Activated naive CD8-positive, alpha-beta T cell treated with anti-CD3 and anti-CD28 coated beads for 36 hours (primary cell): ENCODE measurements at regions not wholly inside any gene's neighbourhood (a gene's known extent, or its start where the extent isn't known, plus 50 kb on each side); places are given as distances from the start of the nearest gene placed in this dataset.

ENCODE experiments used
- DNase-seq: peaks from one replicate; pipeline ENCODE4 v3.0.0; 2021
- H3K27ac Mint-ChIP-seq: one replicate; pipeline ENCODE4 v1.8.0; 2022; ENCODE audit warnings: mild to moderate bottlenecking, moderate library complexity, mixed read lengths
- H3K27me3 Mint-ChIP-seq: one replicate; pipeline ENCODE4 v1.8.0; 2022; ENCODE audit warnings: mild to moderate bottlenecking, mixed read lengths
- H3K36me3 Mint-ChIP-seq: one replicate; pipeline ENCODE4 v1.8.0; 2021; ENCODE audit warnings: mild to moderate bottlenecking, mixed read lengths
- H3K4me1 Mint-ChIP-seq: one replicate; pipeline ENCODE4 v1.8.0; 2021; ENCODE audit warnings: mixed read lengths
- H3K4me3 Mint-ChIP-seq: one replicate; pipeline ENCODE4 v1.8.0; 2022; ENCODE audit warnings: mild to moderate bottlenecking, moderate library complexity, mixed read lengths
- H3K9me3 Mint-ChIP-seq: one replicate; pipeline ENCODE4 v1.8.0; 2022; ENCODE audit warnings: mixed read lengths

DNA sequence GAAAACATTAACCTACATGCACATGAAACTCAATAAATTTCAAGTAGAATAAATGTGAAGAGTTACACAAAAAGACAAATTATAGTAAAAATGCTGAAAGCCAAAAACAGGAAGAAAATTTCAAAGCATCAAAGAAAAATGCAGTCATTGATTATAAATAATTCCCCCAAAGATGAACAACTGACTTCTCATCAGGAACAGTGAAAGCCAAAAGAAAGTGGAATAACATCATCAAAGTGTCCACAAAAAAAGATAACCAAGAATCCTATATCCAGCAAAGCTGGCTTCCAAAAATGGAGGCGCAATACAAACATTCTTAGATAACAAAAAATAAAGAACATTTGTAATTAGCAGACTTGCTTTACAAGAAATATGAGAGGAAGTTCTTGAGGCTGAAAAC lies 161.6 kb downstream of the CMPK2 start:
- H3K36me3 Mint-ChIP-seq: no peaks in the 10 kb centered on the region
- H3K9me3 Mint-ChIP-seq: peaks cover 12% of the 10 kb centered on the region
- H3K27me3 Mint-ChIP-seq: peaks cover 8% of the 10 kb centered on the region
- H3K27ac Mint-ChIP-seq: no peak overlapping the region
- H3K4me3 Mint-ChIP-seq: no peak overlapping the region
- no peak for DNase-seq
- H3K4me1 Mint-ChIP-seq: no peaks in the 10 kb centered on the region

- Mint-ChIP-seq H3K36me3 (no peaks in the 10 kb centered on the region), H3K4me3 (no peak overlapping the region), H3K4me1 (no peaks in the 10 kb centered on the region), H3K27ac (no peak overlapping the region), H3K9me3 (no peaks in the 10 kb centered on the region), H3K27me3 (peaks cover 14% of the 10 kb centered on the region)
- no peak for DNase-seq
These were observed 144.3 kb downstream of the CMPK2 start for GRCh38 chr2:6721395-6721794.

GRCh38 chr2:6722574-6722973 lies 143.1 kb downstream of the CMPK2 start:
- H3K27ac Mint-ChIP-seq: no peak overlapping the region
- no peaks in the 10 kb centered on the region for H3K4me1 Mint-ChIP-seq
- no peaks in the 10 kb centered on the region for H3K36me3 Mint-ChIP-seq
- H3K9me3 Mint-ChIP-seq: no peaks in the 10 kb centered on the region
- H3K27me3 Mint-ChIP-seq: peaks cover 15% of the 10 kb centered on the region
- no peak for DNase-seq
- no peak overlapping the region for H3K4me3 Mint-ChIP-seq

- H3K27ac Mint-ChIP-seq: no peak overlapping the region
- H3K4me1 Mint-ChIP-seq: no peaks in the 10 kb centered on the region
- H3K9me3 Mint-ChIP-seq: no peaks in the 10 kb centered on the region
- no peak overlapping the region for H3K4me3 Mint-ChIP-seq
- DNase-seq: no peak
- no peaks in the 10 kb centered on the region for H3K36me3 Mint-ChIP-seq
- H3K27me3 Mint-ChIP-seq: peaks cover 5% of the 10 kb centered on the region
These were observed 141.7 kb downstream of the CMPK2 start for GRCh38 chr2:6723865-6724604.

- Mint-ChIP-seq H3K27ac (no peak overlapping the region), H3K4me3 (no peak overlapping the region), H3K9me3 (no peaks in the 10 kb centered on the region), H3K36me3 (no peaks in the 10 kb centered on the region), H3K27me3 (peaks cover 5% of the 10 kb centered on the region), H3K4me1 (no peaks in the 10 kb centered on the region)
- no peak for DNase-seq
These were observed 141.0 kb downstream of the CMPK2 start for GRCh38 chr2:6724605-6725140.

DNA sequence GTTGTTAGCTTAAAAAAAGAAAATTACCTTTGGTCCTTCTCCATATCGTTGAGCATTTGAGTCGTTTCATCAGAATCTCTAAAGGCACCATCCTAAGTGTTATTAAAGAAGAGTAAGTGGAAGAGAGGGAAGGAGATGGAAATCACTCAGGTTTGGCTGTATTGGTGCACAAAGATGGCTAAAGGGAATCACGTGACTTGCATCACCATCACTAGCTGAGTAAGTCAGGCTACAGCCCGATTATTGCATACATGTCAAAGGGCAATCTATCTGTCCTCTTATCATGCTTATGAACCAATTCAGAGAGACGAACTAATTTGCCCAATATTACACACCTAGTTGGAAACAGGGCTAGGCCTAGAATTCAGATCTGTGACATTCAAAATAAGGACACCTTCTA lies 137.6 kb downstream of the CMPK2 start:
- Mint-ChIP-seq H3K27me3 (peaks cover 16% of the 10 kb centered on the region), H3K27ac (no peak overlapping the region), H3K4me1 (no peaks in the 10 kb centered on the region), H3K9me3 (peaks cover 3% of the 10 kb centered on the region), H3K36me3 (no peaks in the 10 kb centered on the region), H3K4me3 (no peak overlapping the region)
- no peak for DNase-seq

DNA sequence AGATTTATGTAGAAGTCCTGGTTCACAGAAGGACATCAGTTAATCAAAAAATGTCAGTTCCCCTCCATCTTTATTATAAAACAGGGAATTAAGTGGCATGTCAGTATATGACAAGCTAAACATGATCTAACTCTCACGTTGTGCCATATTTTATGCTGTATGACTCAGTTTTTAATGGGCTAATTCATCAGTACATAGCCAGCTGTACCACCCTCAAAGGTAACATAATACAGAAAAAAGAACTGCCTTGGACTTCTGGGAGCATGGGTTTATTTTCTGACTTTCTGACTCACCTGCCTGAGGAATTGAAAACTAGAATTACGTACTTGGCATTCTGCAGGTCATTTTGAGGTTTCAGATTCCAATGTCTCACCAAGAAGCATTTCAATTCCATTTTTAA lies 135.7 kb downstream of the CMPK2 start:
- Mint-ChIP-seq H3K4me1 (no peaks in the 10 kb centered on the region), H3K27ac (no peak overlapping the region), H3K27me3 (peaks cover 26% of the 10 kb centered on the region), H3K9me3 (peaks cover 3% of the 10 kb centered on the region), H3K4me3 (no peak overlapping the region), H3K36me3 (no peaks in the 10 kb centered on the region)
- DNase-seq: no peak

DNA sequence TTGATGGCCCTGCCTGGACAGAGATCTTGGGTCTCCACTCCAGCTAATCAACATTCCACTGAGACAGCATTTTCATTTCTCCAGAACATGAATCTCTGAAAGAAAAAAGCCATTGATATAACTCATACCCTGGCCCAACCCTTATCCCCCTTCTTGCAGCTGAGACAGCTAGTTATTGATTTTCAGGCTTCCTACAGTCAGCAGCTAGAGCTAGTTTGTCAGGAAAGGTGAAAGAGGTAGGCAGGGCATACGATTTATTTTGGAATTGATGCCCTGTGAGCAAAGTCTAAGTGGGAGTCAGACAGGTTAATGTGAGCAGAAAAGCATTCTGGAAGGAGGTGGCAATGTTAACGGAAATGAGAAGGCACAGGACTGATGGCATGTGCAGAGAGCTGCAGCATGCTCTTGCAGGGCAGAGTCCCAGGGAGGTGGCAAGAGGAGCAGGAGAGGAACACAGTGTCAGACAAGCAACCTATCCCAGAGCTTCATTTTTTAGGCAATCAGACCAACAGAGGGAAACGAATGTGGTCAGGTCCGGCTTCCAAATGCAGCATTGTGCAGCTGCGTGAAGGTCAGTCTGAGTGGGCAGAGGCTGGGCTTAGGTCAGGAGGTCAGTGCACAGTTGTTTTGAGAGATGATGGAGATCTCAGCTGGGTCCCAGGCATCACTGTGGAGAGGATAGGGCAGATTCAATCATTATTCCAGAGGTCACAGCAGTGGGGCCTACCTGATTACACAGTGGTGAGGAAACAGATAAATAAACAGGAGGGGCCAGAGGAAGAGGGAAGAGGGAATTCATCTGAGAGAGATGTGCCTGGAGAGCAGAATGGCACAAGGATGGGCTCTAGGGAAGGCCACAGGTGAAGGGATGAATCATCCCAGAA lies 134.8 kb downstream of the CMPK2 start:
- H3K4me3 Mint-ChIP-seq: no peak overlapping the region
- peaks cover 3% of the 10 kb centered on the region for H3K9me3 Mint-ChIP-seq

DNA sequence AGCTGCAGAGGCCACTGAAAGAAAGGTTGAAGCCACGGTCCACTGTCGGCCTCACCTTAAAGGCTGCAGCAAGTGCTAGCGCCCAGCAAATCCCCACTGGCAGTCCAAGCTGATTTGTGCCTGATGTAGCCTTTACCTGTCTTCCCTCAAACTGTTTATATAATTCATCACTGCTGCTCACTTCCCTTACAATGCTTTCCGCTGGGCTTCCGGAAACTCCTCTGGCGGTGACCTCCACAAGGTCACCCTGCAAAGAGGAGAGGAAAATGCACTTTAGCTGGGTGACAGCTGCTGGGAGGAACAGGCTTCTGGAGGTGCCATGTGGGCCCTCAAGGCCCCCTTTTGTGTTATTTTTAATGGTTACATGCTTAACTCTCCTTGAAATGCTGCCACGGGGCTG lies 126.2 kb downstream of the CMPK2 start:
- no peak overlapping the region for H3K27ac Mint-ChIP-seq

More for the DNA sequence above, 134.8 kb downstream of the CMPK2 start:
- H3K27me3 Mint-ChIP-seq: peaks cover 28% of the 10 kb centered on the region
- no peaks in the 10 kb centered on the region for H3K4me1 Mint-ChIP-seq
- no peaks in the 10 kb centered on the region for H3K36me3 Mint-ChIP-seq
- no peak overlapping the region for H3K27ac Mint-ChIP-seq
- DNase-seq: no peak

GRCh38 chr2:6741229-6741628 lies 124.5 kb downstream of the CMPK2 start:
- Mint-ChIP-seq H3K27ac (no peak overlapping the region), H3K4me3 (no peak overlapping the region), H3K4me1 (no peaks in the 10 kb centered on the region), H3K36me3 (no peaks in the 10 kb centered on the region), H3K9me3 (no peaks in the 10 kb centered on the region), H3K27me3 (peaks cover 28% of the 10 kb centered on the region)
- no peak for DNase-seq

More for the DNA sequence above, 126.2 kb downstream of the CMPK2 start:
- no peaks in the 10 kb centered on the region for H3K9me3 Mint-ChIP-seq
- H3K36me3 Mint-ChIP-seq: no peaks in the 10 kb centered on the region
- no peaks in the 10 kb centered on the region for H3K4me1 Mint-ChIP-seq
- no peak overlapping the region for H3K4me3 Mint-ChIP-seq
- DNase-seq: no peak
- peaks cover 21% of the 10 kb centered on the region for H3K27me3 Mint-ChIP-seq

- no peaks in the 10 kb centered on the region for H3K4me1 Mint-ChIP-seq
- H3K36me3 Mint-ChIP-seq: no peaks in the 10 kb centered on the region
- peaks cover 31% of the 10 kb centered on the region for H3K27me3 Mint-ChIP-seq
- H3K9me3 Mint-ChIP-seq: no peaks in the 10 kb centered on the region
- H3K4me3 Mint-ChIP-seq: no peak overlapping the region
- H3K27ac Mint-ChIP-seq: no peak overlapping the region
- DNase-seq: no peak
These were observed 121.7 kb downstream of the CMPK2 start for GRCh38 chr2:6744038-6744437.

- Mint-ChIP-seq H3K36me3 (no peaks in the 10 kb centered on the region), H3K4me3 (no peak overlapping the region), H3K27me3 (peaks cover 36% of the 10 kb centered on the region), H3K27ac (no peak overlapping the region), H3K4me1 (no peaks in the 10 kb centered on the region), H3K9me3 (no peaks in the 10 kb centered on the region)
- no peak for DNase-seq
These were observed 118.3 kb downstream of the CMPK2 start for GRCh38 chr2:6747433-6747832.

GRCh38 chr2:6748406-6749067 lies 117.2 kb downstream of the CMPK2 start:
- DNase-seq: no peak
- Mint-ChIP-seq H3K4me3 (no peak overlapping the region), H3K27me3 (peaks cover 40% of the 10 kb centered on the region), H3K36me3 (no peaks in the 10 kb centered on the region), H3K4me1 (no peaks in the 10 kb centered on the region), H3K9me3 (no peaks in the 10 kb centered on the region), H3K27ac (no peak overlapping the region)

DNA sequence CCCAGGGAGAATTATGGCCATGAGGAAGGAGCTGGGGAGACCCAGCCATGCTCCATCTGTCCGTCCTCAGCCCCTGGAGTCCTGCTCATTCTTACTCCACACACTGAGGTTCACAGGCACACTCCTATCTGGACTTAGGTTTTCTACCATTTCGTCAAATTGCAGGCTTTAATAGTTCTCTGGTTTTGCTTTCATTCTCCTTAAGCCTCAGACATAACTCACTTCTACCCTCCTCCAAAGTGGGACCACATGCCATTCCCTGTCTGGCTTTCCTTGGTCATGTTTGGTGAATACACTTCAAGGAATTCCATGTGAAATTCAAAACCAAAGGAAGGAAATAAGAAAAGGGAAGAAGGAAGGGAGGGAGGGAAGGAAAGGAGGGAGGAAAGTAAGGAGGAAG lies 115.7 kb downstream of the CMPK2 start:
- H3K4me1 Mint-ChIP-seq: no peaks in the 10 kb centered on the region
- no peaks in the 10 kb centered on the region for H3K36me3 Mint-ChIP-seq
- peaks cover 36% of the 10 kb centered on the region for H3K27me3 Mint-ChIP-seq
- no peak overlapping the region for H3K4me3 Mint-ChIP-seq
- no peak overlapping the region for H3K27ac Mint-ChIP-seq
- H3K9me3 Mint-ChIP-seq: no peaks in the 10 kb centered on the region
- DNase-seq: no peak
